ENCODE measurements at regions not wholly inside any gene's neighbourhood (a gene's known extent, or its start where the extent isn't known, plus 50 kb on each side); places are given as distances from the start of the nearest gene placed in this dataset.
A peak's percentile ranks its signal among the peaks of the same experiment; 100 is the strongest.
"Not testable (repeated sequence)": the region's sequence is repeated elsewhere in the genome, so short reads cannot be mapped to it uniquely, and the experiment has no call there.

GRCh38 chr7:67301667-67302066, 305.0 kb downstream of the TYW1 start:
- no peak for DNase-seq

- DNase-seq, result peak; percentile 50
These were observed 305.7 kb downstream of the TYW1 start for GRCh38 chr7:67302113-67303039.

GRCh38 chr7:67304846-67305245, 308.2 kb downstream of the TYW1 start:
- not testable (repeated sequence) for DNase-seq

- DNase-seq, result no peak
These were observed 309.7 kb downstream of the TYW1 start for GRCh38 chr7:67306331-67306730.

- DNase-seq, result no peak
These were observed 313.3 kb downstream of the TYW1 start for GRCh38 chr7:67309764-67310549.

GRCh38 chr7:67311901-67312300, 315.3 kb downstream of the TYW1 start:
- DNase-seq, result no peak

GRCh38 chr7:67313213-67313612, 316.6 kb downstream of the TYW1 start:
- DNase-seq, result no peak

- not testable (repeated sequence) for DNase-seq
These were observed 320.3 kb downstream of the TYW1 start for GRCh38 chr7:67316902-67317301.

GRCh38 chr7:67328257-67328656, 331.6 kb downstream of the TYW1 start:
- DNase-seq, result not testable (repeated sequence)

- not testable (repeated sequence) for DNase-seq
These were observed 338.5 kb downstream of the TYW1 start for GRCh38 chr7:67335165-67335564.

GRCh38 chr7:67335663-67336062, 339.0 kb downstream of the TYW1 start:
- not testable (repeated sequence) for DNase-seq

GRCh38 chr7:67338545-67338944, 341.9 kb downstream of the TYW1 start:
- DNase-seq, result not testable (repeated sequence)

- DNase-seq, result no peak
These were observed 344.6 kb downstream of the TYW1 start for GRCh38 chr7:67341153-67341768.

- DNase-seq, result no peak
These were observed 346.5 kb downstream of the TYW1 start for GRCh38 chr7:67343114-67343513.

- DNase-seq, result no peak
These were observed 346.9 kb downstream of the TYW1 start for GRCh38 chr7:67343572-67343971.

- DNase-seq, result no peak
These were observed 348.0 kb downstream of the TYW1 start for GRCh38 chr7:67344481-67345193.

- DNase-seq, result no peak
These were observed 349.5 kb downstream of the TYW1 start for GRCh38 chr7:67346126-67346525.

GRCh38 chr7:67346876-67347275, 350.2 kb downstream of the TYW1 start:
- DNase-seq, result no peak

- no peak for DNase-seq
These were observed 351.5 kb downstream of the TYW1 start for GRCh38 chr7:67348171-67348570.

GRCh38 chr7:67357653-67358052, 361.0 kb downstream of the TYW1 start:
- DNase-seq, result not testable (repeated sequence)

GRCh38 chr7:67358316-67358715, 361.7 kb downstream of the TYW1 start:
- not testable (repeated sequence) for DNase-seq

GRCh38 chr7:67358738-67359137, 362.1 kb downstream of the TYW1 start:
- DNase-seq, result not testable (repeated sequence)

- DNase-seq, result no peak
These were observed 363.3 kb downstream of the TYW1 start for GRCh38 chr7:67359900-67360299.

Data from cortex of kidney (tissue), 1 donor.